ENCODE measurements at regions not wholly inside any gene's neighbourhood (a gene's known extent, or its start where the extent isn't known, plus 50 kb on each side); places are given as distances from the start of the nearest gene placed in this dataset.

DNA sequence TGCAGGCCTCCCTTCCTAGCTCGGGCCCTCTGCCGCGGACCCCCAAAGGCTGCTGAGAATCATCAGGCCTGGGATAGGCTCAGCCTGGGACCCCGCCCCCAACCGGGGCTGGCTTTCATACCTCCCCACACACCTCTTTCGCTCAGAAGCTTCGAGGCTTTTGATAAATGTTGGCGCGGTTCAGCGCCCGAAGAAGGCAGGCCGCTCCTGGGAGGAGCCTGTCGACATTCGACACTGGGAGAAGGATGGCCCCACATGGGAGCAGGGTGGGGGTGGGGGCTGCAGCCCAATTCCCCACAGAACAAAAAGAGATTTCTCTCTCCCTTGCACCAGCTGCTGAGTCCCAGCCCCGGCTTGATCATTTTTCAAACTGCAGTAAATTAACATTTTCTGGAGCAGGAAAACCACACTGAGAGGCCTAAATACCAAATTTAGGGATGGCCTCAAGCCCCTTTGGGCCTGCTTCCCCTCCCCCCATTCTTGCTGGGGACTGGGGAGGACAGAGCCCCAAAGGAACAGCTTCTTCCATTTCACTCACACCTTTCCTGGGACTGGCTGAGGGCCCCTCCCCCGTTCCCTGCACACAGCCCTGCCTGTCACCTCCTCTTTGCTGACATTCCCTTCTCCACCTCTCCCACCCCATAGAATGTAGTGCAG is 112.9 kb upstream of the PJA1 start:
- TF ChIP-seq, protein P1, sequence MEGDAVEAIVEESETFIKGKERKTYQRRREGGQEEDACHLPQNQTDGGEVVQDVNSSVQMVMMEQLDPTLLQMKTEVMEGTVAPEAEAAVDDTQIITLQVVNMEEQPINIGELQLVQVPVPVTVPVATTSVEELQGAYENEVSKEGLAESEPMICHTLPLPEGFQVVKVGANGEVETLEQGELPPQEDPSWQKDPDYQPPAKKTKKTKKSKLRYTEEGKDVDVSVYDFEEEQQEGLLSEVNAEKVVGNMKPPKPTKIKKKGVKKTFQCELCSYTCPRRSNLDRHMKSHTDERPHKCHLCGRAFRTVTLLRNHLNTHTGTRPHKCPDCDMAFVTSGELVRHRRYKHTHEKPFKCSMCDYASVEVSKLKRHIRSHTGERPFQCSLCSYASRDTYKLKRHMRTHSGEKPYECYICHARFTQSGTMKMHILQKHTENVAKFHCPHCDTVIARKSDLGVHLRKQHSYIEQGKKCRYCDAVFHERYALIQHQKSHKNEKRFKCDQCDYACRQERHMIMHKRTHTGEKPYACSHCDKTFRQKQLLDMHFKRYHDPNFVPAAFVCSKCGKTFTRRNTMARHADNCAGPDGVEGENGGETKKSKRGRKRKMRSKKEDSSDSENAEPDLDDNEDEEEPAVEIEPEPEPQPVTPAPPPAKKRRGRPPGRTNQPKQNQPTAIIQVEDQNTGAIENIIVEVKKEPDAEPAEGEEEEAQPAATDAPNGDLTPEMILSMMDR (conservative IDR thresholded peaks at IDR 0.05; ENCODE audit: low read depth) = no peak
- H3K27ac ChIP-seq = no peak overlapping the region
- ChIA-PET POLR2A (ENCODE audit: low non-redundant PET) (interaction anchor here (0.6 kb wide), 1 partner anchor 450 kb away, joined by 4 read pairs; no protein-coding TSS in a partner anchor), CTCF (no interaction called here)
- no peak for DNase-seq (ENCODE audit: low spot score)

DNA sequence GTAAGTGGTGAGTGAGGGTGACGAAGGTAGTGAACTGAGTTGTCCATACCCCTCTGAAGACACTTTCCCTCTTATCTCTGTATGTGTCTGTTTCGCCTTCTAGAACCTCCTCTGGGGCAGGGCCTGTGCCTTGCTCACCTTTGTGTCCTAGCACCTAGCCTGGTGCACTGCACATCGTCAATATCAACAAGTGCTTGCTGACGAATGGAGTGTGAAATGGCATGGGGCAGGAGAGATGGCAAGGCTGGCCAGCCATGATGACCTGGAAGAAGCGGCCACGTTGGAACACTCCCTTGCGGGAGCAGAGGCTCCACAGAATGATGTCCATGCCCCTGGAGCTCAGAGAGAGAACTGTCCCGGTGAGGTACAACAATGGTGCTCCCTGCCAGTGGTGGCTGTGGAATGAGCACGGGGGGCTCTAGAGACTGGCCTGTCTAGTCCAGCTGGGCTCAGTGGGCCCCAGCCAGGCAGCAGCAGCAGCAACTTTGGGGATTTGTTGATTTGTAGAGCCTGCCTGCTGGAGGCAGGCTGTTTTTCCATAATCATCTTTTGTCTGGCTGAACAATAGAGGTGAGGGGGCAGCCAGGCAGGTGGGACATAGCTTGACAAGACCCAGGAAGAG is 112.2 kb upstream of the PJA1 start:
- peak overlapping the region; percentile 38 for H3K27ac ChIP-seq
- TF ChIP-seq, protein P1 (conservative IDR thresholded peaks at IDR 0.05; ENCODE audit: low read depth) = no peak
- POLR2A ChIA-PET (ENCODE audit: low non-redundant PET) = no interaction called here
- CTCF ChIA-PET = no interaction called here
- DNase-seq (ENCODE audit: low spot score) = no peak

DNA sequence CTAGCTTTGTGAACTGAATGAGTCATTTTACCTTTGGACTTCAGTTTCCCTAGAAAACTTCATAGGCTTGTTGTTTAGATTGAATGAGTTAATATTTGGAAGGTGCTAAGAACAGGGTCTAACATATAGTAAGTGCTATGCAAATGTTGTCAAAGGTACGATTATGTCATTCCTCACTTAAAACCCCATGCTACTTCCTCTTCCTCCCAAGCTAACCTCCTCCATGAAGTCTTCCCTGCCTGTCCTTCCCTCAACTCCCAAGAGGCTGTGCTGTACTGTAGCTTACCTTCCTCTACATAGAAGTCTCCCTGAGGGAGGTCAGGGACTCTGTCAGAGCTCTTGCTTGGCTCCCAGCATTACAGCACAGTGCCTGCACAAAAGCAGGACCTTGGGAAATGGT is 103.4 kb upstream of the PJA1 start:
- no peak for DNase-seq (ENCODE audit: low spot score)
- TF ChIP-seq, protein P1 (conservative IDR thresholded peaks at IDR 0.05; ENCODE audit: low read depth) = no peak
- no peak overlapping the region for H3K27ac ChIP-seq
- CTCF ChIA-PET = no interaction called here
- POLR2A ChIA-PET (ENCODE audit: low non-redundant PET) = no interaction called here

DNA sequence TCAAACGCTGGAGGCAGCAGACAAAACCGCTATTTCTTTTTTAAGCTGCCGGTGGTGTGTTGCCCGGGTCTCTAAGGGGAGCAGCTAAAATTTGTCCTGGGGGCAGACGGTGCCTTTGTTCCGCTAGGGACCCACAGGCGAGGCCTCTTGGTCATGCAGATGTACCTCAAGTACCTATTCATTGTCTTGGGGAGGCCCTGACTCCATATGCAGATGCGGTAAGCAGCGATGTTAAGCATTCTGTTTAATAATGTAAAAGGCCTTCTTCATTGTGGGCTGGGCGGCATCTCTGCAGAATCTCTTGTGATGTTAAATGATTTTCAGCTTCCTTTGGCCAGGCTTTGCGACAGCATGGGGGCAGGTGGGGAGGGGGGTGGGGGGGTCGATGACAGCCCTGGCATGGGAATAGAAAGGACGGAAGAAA is 98.9 kb upstream of the PJA1 start:
- CTCF ChIA-PET = interaction anchor here (0.6 kb wide), 1 partner anchor 28 kb away, joined by 6 read pairs; no protein-coding TSS in a partner anchor
- DNase-seq (ENCODE audit: low spot score) = no peak
- TF ChIP-seq, protein P1 (conservative IDR thresholded peaks at IDR 0.05; ENCODE audit: low read depth) = no peak
- H3K27ac ChIP-seq = no peak overlapping the region
- POLR2A ChIA-PET (ENCODE audit: low non-redundant PET) = no interaction called here

DNA sequence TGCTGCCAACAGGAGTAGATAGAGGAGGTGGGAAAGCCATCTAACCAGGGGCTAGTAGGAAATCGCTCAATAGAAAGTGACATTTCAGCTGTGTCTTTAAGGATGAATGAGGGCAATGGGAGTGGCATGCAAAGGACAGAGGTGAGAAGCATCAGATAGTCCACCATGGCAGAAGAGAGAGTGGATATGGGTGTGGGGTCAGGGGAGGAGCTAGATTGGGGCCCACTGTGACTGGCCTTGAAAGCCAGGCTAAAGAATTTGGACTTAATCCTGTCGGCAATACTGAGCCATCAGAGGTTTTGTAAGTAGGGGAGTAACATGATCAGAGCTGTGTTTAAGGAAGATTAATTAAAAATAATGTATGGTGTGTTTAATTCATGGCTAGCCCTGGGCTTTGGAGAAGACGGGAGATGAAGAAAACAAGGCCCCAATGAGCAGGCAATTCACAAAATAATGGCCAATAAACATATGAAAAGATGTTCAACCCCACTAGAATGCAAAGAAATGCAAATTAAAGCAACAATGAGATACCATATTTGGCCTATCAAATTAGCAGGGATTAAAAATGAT is 98.1 kb upstream of the PJA1 start:
- ChIA-PET CTCF (interaction anchor here (0.6 kb wide), 1 partner anchor 29 kb away, joined by 6 read pairs; no protein-coding TSS in a partner anchor), POLR2A (ENCODE audit: low non-redundant PET) (no interaction called here)
- no peak overlapping the region for H3K27ac ChIP-seq
- TF ChIP-seq, protein P1 (conservative IDR thresholded peaks at IDR 0.05; ENCODE audit: low read depth) = no peak
- DNase-seq (ENCODE audit: low spot score) = no peak

DNA sequence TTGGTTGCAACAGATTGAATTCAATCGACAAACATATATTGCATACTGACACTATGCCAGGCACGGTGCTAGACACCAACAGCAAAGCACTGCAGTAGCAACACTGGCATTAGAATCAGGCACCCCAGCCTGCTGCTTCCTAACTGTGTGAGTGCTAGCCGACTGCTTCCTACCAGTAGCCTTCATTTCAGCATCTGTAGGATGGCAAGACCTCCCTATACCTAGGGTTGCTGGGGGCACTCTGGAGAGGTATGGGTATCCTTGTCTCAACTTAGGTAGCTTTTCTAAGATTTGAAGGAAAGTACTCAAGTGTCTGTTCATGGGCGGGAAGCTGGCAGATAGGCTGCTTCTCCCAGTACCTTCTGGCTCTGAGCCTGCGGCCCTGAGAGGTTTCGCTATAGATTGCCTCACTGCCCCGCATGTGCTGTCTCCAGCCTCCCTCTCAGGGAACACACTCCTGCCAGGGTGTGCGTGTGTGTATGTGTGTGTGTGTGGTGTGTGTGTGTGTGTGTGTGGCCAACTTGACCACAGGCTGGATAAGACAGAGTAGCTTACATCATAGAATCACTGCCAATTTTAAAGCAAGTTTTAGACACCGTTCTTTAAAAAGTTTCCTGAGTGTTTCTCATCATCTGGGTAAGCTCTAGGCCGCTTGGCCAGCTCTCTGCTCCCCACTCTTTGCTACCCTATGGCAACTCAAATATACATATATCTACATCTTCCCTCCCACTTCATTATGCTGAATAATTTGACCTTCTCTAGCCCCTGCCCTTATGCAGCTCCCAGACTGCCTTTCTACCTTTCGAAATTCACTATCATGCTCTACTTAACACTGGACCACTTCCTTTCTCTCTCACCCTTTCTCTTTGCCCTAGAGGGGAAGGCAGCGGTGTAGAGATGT is 97.0 kb upstream of the PJA1 start:
- POLR2A ChIA-PET (ENCODE audit: low non-redundant PET) = no interaction called here
- TF ChIP-seq, protein P1 (conservative IDR thresholded peaks at IDR 0.05; ENCODE audit: low read depth) = no peak
- CTCF ChIA-PET = interaction anchor here (0.7 kb wide), 1 partner anchor 8 kb away, joined by 3 read pairs; no protein-coding TSS in a partner anchor
- DNase-seq (ENCODE audit: low spot score) = no peak
- no peak overlapping the region for H3K27ac ChIP-seq
